Upper lobe of left lung (tissue), 4 donors: ENCODE measurements at regions not wholly inside any gene's neighbourhood (a gene's known extent, or its start where the extent isn't known, plus 50 kb on each side); places are given as distances from the start of the nearest gene placed in this dataset.

Experiments
- EP300 ChIP-seq, 4 donors: sonication (generic); formaldehyde crosslinking; IDR thresholded peaks; one replicate each; pipeline ENCODE4 v1.5.1; 2017; ENCODE audit warnings: antibody characterized with exemption in 4 of 4, control low read depth in 2 of 4
- POLR2A ChIP-seq, 4 donors: fragments of 450-650 bp; IDR thresholded peaks; one replicate each; pipeline ENCODE4 v1.5.1; 2016 to 2017; ENCODE audit warnings: antibody characterized with exemption in 4 of 4, mild to moderate bottlenecking in 2 of 4
- POLR2AphosphoS5 ChIP-seq, 2 donors: sonication (generic); formaldehyde crosslinking; IDR thresholded peaks; one replicate each; pipeline ENCODE4 v1.5.1; 2017; ENCODE audit warnings: antibody characterized with exemption in 2 of 2
- TF ChIP-seq, protein P1 (sequence below), 6 experiments: fragments of 450-650 bp in 4 of 6; fragments of 200-600 bp in 2 of 6; sonication (generic) in 2 of 6; IDR thresholded peaks; one replicate each; pipeline ENCODE4 v1.5.1; 2016 to 2019; ENCODE audit warnings: antibody characterized with exemption in 6 of 6

DNA sequence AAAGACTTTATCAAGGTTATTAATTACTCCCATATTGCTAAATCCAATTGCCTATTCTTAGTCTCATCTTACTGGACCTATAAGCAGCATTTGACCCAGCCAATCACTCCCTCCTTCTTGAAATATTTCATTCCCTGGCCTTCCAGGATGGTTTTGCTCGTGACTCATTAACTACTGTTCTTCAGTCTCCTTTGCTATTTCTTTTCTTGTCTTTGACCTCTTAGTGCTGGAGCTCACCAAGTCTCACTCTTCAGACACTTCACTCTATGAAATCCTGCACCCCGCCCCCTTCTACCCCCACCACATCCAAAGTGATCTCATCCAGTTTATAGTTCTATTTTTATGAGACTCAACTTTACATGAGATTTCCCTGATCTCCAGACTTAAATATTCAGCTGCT lies 803.1 kb upstream of the WWC1 start:
- TF ChIP-seq, protein P1, sequence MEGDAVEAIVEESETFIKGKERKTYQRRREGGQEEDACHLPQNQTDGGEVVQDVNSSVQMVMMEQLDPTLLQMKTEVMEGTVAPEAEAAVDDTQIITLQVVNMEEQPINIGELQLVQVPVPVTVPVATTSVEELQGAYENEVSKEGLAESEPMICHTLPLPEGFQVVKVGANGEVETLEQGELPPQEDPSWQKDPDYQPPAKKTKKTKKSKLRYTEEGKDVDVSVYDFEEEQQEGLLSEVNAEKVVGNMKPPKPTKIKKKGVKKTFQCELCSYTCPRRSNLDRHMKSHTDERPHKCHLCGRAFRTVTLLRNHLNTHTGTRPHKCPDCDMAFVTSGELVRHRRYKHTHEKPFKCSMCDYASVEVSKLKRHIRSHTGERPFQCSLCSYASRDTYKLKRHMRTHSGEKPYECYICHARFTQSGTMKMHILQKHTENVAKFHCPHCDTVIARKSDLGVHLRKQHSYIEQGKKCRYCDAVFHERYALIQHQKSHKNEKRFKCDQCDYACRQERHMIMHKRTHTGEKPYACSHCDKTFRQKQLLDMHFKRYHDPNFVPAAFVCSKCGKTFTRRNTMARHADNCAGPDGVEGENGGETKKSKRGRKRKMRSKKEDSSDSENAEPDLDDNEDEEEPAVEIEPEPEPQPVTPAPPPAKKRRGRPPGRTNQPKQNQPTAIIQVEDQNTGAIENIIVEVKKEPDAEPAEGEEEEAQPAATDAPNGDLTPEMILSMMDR (IDR thresholded peaks at IDR 0.05) = no peak
- TF ChIP-seq POLR2AphosphoS5 (IDR thresholded peaks at IDR 0.05) (no peak), EP300 (IDR thresholded peaks at IDR 0.05) (no peak), POLR2A (IDR thresholded peaks at IDR 0.05) (no peak)
